ENCODE measurements at regions not wholly inside any gene's neighbourhood (a gene's known extent, or its start where the extent isn't known, plus 50 kb on each side); places are given as distances from the start of the nearest gene placed in this dataset.

DNA sequence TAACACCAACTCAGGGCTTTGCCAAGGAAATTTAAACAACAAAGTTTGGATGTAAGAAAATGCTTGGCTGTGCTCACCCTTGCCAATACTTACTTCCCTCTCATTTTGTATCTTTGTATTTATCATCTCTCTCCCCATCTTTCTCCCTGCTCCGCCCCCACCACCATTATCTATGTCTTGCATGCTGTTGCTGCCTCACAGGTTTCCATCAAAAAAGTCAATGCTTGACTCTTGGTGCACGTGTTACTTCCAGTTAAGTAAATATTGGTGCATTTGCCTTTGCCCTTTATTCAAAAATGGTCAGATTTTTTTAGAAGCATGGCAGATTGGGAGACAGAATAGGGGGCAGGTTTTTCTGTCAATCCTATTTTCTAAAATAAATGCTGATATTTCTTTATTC, 626.0 kb downstream of the ACTR3B start:
- DNase-seq (ENCODE audit: low spot score), result no peak

DNA sequence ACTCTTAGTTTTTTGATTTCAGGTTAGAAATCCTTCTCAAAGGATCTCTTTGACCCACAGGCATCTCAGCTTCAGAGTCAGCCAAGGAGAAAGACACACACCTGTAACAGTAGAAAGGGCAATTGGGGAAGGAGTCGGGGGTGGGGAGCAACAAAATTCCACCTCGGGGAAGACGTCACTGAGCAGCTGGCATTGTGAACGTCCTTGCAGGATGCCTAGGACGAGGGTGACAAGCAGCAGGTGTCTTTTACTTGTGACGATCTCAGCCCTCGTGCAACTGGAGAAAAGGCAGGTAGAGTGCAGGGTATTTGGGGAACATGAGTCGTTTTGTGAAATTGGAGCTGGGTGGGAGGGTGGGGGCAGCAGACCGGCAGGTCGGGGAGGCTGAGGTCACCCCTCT, 627.0 kb downstream of the ACTR3B start:
- DNase-seq (ENCODE audit: low spot score), result no peak

DNA sequence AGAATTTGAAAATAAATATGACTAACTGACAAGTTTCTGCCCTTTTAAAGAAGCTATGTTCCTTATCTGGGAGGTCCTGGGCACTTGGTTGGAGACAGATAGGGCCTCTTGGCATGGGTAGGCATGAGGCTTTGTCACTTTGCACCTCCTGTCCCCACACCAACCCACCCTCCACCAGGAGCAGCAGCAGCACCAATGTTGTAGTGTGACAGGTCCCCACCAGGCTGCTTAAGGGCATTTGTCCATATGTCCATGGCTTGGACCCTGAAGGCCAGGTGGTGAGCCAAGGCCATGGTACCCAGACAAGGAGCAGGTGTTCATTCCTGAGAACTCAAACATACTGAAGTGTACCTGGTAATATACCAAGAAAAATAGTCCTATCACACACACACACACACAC, 629.1 kb downstream of the ACTR3B start:
- DNase-seq (ENCODE audit: low spot score), result no peak

DNA sequence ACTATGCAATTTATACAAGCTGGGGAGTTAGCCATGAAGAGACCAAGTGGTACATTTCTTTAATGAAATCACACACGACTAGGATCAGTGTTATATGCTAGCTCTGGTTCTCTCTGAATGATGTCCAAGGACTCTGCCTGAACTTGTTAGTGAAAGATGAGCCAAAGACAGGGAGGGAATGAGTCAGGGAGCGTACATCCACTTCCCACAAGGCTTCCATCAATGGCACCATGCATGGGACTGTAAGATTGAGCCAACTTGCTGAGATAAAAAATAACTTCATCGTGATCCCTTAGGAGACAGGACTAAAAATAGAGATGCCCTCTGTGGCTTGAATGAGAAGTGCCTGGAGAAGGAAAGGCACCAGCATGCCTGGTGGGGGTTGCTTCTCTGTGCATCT, 629.7 kb downstream of the ACTR3B start:
- DNase-seq (ENCODE audit: low spot score), result no peak

DNA sequence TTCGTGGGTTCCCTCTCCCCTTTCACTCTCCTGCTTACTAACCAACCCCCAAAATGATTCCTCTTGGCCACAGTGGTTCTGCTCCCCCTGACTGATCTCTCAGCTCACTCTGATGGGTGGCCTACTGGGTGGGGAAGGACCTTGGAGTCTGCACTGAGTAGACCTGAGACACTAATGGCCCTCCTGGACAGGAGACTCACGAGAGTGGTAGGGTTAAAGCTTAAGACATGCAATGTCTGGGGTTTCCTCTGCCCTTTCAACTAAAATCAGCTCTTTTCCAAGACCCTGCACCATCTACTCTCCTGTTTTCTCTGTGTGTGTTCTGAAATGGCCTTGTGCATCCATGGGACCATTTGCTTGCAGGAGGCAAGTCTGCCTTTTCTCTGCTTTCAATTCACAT, 631.4 kb downstream of the ACTR3B start:
- no peak for DNase-seq (ENCODE audit: low spot score)

DNA sequence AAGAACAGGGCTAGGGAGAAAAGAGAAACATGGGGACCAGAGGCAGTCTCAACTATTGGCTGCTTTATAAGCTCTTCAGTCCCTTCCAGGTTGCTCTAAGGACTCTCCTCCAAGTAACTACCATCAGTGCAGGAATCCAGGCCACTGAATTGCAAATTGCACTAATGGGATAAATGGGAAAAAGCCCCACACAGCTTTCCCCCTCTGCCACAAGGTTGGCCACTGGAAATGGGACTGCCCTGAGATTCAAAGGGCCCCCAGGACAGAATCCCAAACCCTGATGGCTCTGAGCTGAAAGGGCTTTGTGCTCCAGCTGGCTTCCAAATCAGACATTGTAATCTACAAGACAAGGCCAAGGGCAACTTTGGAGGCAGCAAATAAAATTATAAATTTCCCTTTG, 633.2 kb downstream of the ACTR3B start:
- DNase-seq (ENCODE audit: low spot score), result no peak

DNA sequence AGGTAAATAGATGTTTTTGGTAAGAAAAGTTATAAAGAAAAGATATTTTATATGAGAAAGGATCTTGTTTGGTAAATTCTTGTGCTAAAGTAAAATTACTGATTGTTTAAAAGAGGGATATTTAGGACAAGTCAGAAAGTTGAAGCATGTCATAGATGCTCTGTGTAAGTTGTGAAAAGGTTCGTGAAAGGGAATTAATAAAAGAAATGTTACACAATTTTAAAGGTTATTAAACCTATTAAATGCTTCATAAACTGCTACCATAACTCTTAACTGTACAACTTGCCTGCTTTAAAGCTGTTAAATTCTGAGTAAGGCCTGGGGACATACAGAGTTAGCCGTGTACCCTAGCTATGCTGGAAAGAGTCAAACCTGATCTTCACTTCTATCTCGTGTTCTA, 634.1 kb downstream of the ACTR3B start:
- no peak for DNase-seq (ENCODE audit: low spot score)

DNA sequence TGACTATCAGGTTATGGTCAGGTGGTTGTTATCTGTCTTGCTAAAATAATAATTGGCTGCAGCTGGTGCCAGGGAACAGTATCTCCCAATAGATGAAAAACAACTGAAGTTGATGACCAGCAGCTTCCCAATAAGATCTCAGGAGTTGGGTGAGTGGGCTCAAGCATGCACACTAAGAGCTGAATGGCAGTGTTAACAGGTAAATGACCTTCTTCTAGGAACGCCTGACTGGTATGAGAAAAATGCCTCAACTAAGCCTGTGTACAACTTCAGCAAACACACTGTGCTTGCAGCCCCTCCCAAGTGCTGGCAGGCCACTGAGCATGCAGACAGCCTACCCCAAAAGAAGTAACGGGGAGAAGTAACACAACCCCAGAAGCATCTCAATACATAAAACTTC, 636.9 kb downstream of the ACTR3B start:
- no peak for DNase-seq (ENCODE audit: low spot score)

DNA sequence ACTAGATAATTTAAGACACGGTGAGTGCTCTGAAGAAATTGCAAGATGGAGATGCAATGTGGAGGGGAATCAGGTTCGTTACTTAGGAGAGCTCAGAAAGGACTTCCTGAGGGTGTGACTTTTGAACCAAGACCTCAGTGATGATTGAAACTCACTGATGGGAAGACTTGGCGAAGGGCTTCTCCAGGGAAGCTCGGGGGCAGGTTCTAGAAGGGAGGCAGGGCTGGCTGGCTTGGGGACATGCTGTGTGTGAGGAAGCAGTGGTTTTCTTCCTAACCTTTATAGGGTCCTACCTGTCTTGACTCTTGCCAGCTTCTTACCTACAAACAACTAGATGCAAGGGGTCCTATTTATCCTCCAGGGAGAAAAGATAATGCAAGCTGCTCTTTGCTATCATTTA, 637.9 kb downstream of the ACTR3B start:
- no peak for DNase-seq (ENCODE audit: low spot score)

DNA sequence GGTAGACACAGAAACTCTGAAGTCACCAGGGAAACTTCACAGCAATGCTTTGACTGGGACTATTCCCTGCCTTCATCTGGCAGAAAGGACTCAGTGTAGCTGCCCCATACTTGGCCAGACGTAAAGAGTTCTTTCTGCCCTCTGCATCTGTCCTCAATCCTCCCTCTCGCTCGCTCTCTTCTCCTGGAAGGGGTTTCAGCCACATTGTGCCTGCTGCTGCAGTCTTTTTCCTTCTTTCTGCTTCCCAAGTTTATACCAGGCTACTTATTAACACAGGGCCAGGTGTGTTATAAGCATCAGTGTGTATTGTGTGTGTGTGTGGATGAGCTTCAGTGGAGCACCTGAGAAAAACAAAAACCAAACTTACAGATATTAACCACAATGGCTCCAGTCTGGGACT, 638.4 kb downstream of the ACTR3B start:
- no peak for DNase-seq (ENCODE audit: low spot score)

DNA sequence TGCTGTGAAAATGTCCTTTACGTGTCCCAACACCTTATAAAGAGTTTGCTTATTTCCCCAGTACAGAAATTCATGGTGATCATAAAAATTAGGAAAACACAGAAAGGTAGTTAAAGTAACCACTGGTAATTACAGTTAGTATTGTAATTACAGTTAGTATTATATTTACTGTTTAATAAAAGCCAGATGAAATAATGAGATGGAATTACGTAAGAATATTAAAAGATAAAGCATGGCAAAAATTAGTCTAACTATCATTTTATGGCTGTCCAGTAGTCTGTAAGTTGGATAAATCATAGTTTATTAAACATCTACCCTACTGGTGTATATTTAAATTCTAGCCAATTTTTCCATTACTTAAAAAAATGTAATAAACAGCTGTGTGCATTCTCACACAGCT, 638.8 kb downstream of the ACTR3B start:
- DNase-seq (ENCODE audit: low spot score), result no peak

DNA sequence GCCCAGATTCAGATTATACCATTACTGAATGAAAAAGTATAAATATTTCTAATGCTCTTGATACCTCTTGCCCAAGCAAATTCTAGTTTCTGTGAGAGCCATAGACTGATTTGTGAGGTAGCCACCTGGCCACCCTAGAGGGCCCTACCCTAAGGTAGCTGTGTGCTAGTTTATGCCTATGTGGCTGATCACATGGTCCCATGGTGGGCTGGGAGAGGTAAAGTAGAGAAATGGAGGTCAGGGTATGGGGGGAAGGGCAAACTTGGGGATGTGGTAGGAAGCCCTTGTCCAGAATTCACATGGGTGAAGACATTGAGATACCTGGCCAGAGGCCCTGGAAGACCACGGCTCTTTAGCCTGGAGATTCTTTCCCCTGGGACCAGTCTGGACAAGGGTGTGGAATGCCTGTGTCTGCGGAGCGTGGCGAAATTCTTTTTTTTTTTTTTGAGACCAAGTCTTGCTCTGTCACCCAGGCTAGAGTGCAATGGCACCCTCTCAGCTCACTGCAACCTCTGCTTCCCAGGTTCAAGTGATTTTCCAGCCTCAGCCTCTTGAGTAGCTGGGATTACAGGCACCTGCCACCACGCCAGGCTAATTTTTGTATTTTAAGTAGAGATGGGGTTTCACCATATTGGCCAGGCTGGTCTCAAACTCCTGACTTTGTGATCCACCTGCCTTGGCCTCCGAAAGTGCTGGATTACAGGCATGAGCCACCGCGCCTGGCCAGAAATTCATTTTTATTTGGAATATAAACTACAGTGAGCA, 639.4 kb downstream of the ACTR3B start:
- no peak for DNase-seq (ENCODE audit: low spot score)

DNA sequence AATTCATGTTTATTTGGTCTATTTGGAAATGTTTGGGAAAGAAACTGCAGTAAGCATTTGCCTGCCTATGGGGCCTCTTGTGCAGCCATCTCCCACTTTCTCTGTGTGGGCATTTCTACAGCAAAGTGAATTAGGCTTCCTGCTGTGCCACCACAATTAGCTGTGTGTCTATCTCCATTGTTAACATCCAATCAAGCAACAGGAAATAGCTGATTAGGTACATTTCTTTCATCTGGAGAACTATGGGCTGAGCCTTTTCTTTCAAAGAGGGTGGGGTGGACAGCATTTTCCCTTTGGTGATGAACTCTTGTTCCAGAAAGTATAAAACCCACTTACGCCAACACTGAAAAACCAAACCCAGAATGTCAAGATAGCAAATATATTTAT, 640.0 kb downstream of the ACTR3B start:
- DNase-seq (ENCODE audit: low spot score), result no peak

DNA sequence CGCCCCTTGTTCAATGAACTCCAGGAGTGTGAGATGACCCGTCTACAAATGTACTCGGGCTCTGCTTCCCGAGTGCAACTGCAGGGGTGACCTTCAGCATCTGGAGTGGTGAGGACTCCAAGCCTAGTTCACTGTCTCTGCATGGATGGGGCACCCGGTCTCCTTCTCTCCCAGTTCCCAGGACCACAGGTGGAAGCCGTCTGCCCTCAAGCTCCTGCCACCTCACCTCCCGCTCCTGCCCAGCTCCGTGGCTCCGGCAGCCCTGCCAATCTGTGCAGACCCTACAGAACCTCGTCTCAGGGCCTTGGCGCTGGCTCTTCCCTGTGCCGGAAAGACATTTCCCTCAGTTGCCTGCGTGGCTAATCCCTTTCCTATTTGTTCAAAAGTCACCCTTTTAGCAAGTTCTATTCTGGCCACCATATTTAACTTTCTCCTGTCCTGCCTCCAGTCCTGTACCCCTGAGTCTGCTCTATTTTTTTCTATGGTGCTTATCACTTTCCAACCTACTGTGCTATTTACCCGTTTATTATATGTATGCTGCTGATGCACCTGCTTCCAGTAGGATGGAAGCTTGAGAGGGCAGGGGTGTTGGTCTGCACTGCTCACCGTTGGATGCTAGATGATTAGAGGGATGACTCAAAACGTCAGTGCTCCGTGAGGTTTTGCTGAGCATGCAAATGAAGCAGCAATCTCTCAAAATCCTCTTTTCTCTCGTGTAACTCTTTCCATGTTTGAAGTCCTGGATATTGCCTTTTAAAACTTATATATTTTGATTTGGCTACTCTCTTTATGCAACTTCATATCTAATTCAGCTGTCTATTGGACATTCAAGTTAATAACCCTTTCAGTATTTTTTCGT, 641.4 kb downstream of the ACTR3B start:
- no peak for DNase-seq (ENCODE audit: low spot score)

DNA sequence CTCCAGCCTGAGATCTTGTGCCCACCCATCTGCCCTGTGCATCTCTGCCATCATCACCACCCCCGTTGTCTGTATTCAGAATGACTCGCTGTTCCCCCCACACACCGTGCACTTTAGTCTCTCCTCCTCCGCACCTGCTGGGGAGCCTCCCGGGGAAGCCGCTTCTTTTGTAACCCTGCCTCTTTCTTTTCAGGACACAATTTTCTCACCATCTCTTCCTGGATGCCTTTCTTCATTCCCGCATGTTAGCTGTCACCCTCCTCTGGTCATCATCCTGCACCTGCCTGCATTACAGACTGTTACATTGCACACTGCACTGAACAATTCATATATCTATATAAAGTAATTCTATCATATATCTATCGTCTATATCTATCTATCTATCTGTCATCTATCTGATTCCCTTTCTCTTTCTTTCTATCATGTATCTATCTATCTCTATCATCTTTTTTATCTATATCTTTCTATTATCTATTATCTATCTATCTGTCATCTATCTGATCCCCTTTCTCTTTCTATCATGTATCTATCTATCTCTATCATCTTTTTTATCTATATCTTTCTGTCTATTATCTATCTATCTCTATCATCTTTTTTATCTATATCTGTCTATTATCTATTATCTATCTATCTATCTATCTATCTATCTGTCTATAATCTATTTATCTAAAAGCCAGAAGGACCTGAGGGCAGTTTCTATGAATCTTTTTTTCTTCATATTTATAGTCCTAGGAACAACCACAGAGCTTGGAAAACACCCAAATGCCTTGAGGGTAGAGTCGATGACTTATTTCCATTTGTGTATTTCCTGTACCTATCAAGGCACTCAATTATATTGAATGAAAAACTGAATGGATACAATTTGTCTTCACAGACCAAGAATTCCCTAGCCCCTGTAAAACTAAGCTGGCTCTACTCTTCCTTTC, 642.5 kb downstream of the ACTR3B start:
- no peak for DNase-seq (ENCODE audit: low spot score)

DNA sequence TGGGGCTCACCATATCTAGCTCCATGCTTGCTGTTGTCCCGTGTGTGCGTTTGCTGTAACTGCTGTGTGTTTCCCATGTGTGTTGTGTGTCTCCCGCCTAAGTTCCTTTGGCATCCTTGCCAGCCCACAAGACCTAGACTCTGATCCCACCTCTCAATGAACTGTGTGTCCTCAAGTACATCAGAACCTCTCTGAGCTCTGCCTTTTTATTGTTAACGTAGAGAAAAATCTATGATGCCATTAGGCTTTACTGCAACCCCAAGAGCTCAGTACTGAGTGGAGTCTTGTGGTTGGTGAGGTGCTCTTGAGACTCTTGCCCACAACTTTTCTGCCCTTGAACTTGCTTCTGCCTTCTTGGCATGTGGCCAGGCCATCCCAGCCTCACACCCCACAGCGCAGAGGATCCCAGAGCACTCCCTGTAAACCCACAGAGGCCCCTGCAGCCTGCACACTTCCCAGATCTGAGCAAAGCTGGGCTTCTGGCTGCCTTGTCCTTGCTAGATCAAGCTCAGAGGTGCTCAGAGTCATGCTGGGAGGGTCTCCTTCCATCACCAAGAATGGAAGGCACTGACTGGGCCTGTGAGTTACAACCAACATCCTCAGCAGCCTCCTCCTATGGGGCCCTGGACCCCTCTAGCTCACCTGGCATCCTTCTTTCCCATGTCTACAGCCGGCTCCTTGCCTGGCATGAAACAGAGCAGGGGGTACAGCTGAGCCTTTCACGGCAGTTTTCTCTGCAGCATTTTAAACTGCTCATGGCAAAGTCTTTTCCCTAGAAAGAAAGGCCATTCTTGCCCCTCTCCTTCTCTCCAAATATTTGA, 643.4 kb downstream of the ACTR3B start:
- DNase-seq (ENCODE audit: low spot score), result no peak

DNA sequence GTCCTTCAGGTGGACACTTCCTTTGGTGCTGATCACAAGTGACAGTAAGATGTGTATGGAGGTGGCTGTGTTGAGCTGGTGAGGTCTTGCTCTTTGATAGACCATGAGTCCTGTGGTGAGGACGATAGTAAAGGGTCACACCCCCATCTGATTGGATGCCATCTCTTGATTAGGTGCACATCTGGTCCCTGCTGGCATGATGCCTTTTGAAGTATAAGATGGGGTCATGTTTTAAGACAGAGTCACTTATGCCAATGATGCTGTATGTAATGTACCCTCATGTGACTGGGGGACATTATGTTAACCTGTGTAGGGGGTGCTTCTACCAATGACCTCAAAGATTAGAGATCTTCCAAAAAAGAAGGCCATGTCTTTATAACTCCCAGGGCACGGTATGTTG, 644.6 kb downstream of the ACTR3B start:
- DNase-seq (ENCODE audit: low spot score), result no peak

DNA sequence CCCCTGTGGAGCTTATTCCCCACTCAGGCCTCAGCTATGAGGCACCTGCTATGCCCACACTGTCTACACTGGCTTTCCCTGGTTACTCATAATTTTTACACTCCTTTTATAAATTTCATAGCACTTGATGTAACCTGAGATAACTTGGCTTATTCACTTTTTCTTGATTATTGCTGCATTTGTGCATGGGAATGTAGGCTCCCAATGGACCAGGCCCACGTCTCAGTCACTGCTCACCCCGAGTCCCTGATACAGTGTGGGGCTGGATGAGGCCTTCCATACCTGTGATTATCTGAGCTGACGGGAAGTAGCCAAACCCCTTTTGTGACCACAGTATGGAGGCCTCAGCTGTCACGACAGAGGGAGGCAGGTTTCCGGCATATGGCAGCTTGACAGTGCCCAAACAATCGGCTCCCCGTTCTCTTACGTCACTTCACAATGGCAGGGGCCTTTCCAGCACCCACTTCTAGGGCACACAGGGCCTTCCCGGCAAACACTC, 645.3 kb downstream of the ACTR3B start:
- no peak for DNase-seq (ENCODE audit: low spot score)

DNA sequence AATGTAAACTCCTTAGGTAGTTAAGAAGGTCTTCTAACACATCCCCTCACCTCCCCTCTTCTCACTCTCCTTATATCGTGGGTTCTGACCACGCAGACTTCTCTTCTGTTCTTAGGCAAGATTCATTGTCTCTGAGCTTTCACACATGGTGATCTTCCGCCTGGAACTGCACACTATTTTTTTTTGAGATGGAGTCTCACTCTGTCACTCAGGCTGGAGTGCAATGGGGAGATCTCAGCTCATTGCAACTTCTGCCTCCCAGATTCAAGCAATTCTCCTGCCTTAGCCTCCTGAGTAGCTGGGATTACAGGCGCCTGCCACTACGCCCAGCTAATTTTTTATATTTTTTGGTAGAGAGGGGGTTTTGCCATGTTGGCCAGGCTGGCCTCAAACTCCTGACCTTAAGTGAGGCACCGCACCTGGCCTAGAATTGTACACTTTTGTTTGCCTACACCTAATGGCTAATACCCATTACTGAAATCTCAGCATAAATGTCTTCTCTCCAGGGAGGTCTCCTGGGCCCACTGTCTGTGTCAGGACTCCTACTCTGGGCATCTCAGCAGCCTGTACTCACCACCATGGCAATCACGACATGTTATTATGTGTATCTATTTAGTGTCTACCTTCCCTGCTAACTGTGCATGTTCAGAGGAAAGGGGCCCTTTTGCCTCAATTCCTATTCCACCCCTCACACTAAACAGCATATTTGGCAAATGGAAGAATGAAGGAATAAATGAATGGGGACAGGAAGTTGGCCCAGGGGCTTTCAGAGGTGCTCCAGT, 646.3 kb upstream of the DPP6 start:
- DNase-seq (ENCODE audit: low spot score), result no peak

DNA sequence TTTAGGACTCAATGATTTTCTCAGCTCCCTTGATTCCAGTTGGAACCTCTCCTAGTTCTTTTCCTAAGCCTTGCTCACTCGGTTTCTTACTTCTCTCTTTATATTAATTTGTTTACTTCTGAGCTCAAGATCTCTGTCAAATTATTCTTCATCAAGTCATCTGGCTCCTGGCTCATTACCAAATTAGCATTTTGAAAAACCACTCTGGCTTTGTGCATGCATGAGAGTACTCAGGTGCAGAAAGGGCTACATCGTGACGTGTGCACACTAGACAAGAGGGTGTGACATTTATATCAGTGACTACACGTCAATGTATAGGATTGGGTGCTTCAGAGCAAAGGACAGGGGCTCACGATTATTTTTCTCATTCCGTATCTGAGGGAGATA, 645.7 kb upstream of the DPP6 start:
- DNase-seq (ENCODE audit: low spot score), result no peak
